Lower lobe of right lung (tissue), 2 donors: ENCODE measurements at regions not wholly inside any gene's neighbourhood (a gene's known extent, or its start where the extent isn't known, plus 50 kb on each side); places are given as distances from the start of the nearest gene placed in this dataset.

ENCODE experiments used
- ATAC-seq, 2 donors: fragments of 200-7000 bp; cut with Tn5 transposase; one replicate each; pipeline ENCODE4 v1.9.1; 2020 to 2022; ENCODE audit warnings: mild to moderate bottlenecking in 2 of 2, moderate library complexity in 2 of 2
- DNase-seq: peaks from one replicate; pipeline ENCODE4 v3.0.0-alpha.2; 2020
- H3K27ac ChIP-seq: fragments of 200-600 bp; one replicate; pipeline ENCODE4 v1.8.0; 2022
- H3K27me3 ChIP-seq: fragments of 200-600 bp; one replicate; pipeline ENCODE4 v1.8.0; 2022; ENCODE audit warnings: low read depth
- H3K36me3 ChIP-seq: fragments of 200-600 bp; one replicate; pipeline ENCODE4 v1.8.0; 2022; ENCODE audit warnings: mild to moderate bottlenecking
- H3K4me1 ChIP-seq: fragments of 200-600 bp; one replicate; pipeline ENCODE4 v1.8.0; 2022
- H3K4me3 ChIP-seq: fragments of 200-600 bp; one replicate; pipeline ENCODE4 v1.8.0; 2022; ENCODE audit warnings: mild to moderate bottlenecking
- H3K9me3 ChIP-seq: fragments of 200-600 bp; one replicate; pipeline ENCODE4 v1.8.0; 2022
- CTCF ChIP-seq: fragments of 200-600 bp; IDR thresholded peaks from one replicate; pipeline ENCODE4 v1.8.0; 2022; ENCODE audit warnings: antibody characterized with exemption, mild to moderate bottlenecking
- intact Hi-C: fragments of 100-400 bp; cut with DNase I; formaldehyde crosslinking; loops from one replicate; pipeline ENCODE4 v1.11.0; 2022
- donor health status: DM: no; HTN: yes; CAD: no; lungs with severe emphysema.

- no peak overlapping the region for H3K4me3 ChIP-seq
- intact Hi-C loops: no loop called here
- H3K4me1 ChIP-seq: no peaks in the 10 kb centered on the region
- H3K27ac ChIP-seq: no peak overlapping the region
- ATAC-seq (no peak), DNase-seq (no peak)
- no peak for TF ChIP-seq CTCF
- H3K27me3 ChIP-seq: no peaks in the 10 kb centered on the region
- H3K36me3 ChIP-seq: no peaks in the 10 kb centered on the region
- H3K9me3 ChIP-seq: no peaks in the 10 kb centered on the region
Observed at GRCh38 chr11:92388380-92388779, 163.8 kb downstream of the FAT3 start.

- Histone ChIP-seq H3K4me3 (no peak overlapping the region), H3K9me3 (no peaks in the 10 kb centered on the region), H3K27ac (no peak overlapping the region), H3K36me3 (no peaks in the 10 kb centered on the region), H3K4me1 (no peaks in the 10 kb centered on the region), H3K27me3 (no peaks in the 10 kb centered on the region)
- ATAC-seq: no peak
- intact Hi-C loops: no loop called here
- DNase-seq: no peak
- TF ChIP-seq CTCF: no peak
Observed at GRCh38 chr11:92390783-92391182, 166.2 kb downstream of the FAT3 start.

- Histone ChIP-seq H3K4me1 (no peaks in the 10 kb centered on the region), H3K27me3 (no peaks in the 10 kb centered on the region), H3K27ac (no peak overlapping the region), H3K9me3 (no peaks in the 10 kb centered on the region), H3K4me3 (no peak overlapping the region), H3K36me3 (no peaks in the 10 kb centered on the region)
- no peak for ATAC-seq
- DNase-seq: no peak
- no peak for TF ChIP-seq CTCF
- intact Hi-C loops: no loop called here
Observed at GRCh38 chr11:92391364-92391763, 166.7 kb downstream of the FAT3 start.

GRCh38 chr11:92391808-92392207 is 167.2 kb downstream of the FAT3 start:
- H3K9me3 ChIP-seq: no peaks in the 10 kb centered on the region
- H3K4me3 ChIP-seq: no peak overlapping the region
- no peaks in the 10 kb centered on the region for H3K36me3 ChIP-seq
- no peak for ATAC-seq
- no peak overlapping the region for H3K27ac ChIP-seq
- intact Hi-C loops: no loop called here
- H3K27me3 ChIP-seq: no peaks in the 10 kb centered on the region
- no peak for TF ChIP-seq CTCF
- DNase-seq: no peak
- no peaks in the 10 kb centered on the region for H3K4me1 ChIP-seq

- no peak for TF ChIP-seq CTCF
- Histone ChIP-seq H3K4me3 (no peak overlapping the region), H3K27me3 (no peaks in the 10 kb centered on the region), H3K36me3 (no peaks in the 10 kb centered on the region), H3K4me1 (no peaks in the 10 kb centered on the region), H3K9me3 (no peaks in the 10 kb centered on the region), H3K27ac (no peak overlapping the region)
- intact Hi-C loops: no loop called here
- ATAC-seq: no peak
- no peak for DNase-seq
Observed at GRCh38 chr11:92393218-92393617, 168.6 kb downstream of the FAT3 start.

GRCh38 chr11:92396133-92396532 is 171.5 kb downstream of the FAT3 start:
- Histone ChIP-seq H3K27ac (no peak overlapping the region), H3K27me3 (no peaks in the 10 kb centered on the region), H3K4me3 (no peak overlapping the region), H3K4me1 (no peaks in the 10 kb centered on the region), H3K9me3 (no peaks in the 10 kb centered on the region), H3K36me3 (no peaks in the 10 kb centered on the region)
- TF ChIP-seq CTCF: no peak
- no peak for ATAC-seq
- intact Hi-C loops: no loop called here
- no peak for DNase-seq
